Suprapubic skin (tissue), 4 donors: ENCODE measurements at regions not wholly inside any gene's neighbourhood (a gene's known extent, or its start where the extent isn't known, plus 50 kb on each side); places are given as distances from the start of the nearest gene placed in this dataset.
A peak's percentile ranks its signal among the peaks of the same experiment; 100 is the strongest.

Experiments used
- DNase-seq, 2 donors: peaks; one replicate each; pipeline ENCODE4 v3.0.0-alpha.2; 2019; ENCODE audit warnings: low spot score in 2 of 2
- H3K27ac ChIP-seq: fragments of 200-600 bp; sonication (generic); one replicate; pipeline ENCODE4 v1.5.1; 2019
- H3K27me3 ChIP-seq: fragments of 200-600 bp; sonication (generic); one replicate; pipeline ENCODE4 v1.5.1; 2019
- H3K36me3 ChIP-seq: fragments of 200-600 bp; sonication (generic); one replicate; pipeline ENCODE4 v1.5.1; 2019
- H3K4me1 ChIP-seq: fragments of 200-600 bp; sonication (generic); one replicate; pipeline ENCODE4 v1.5.1; 2019
- H3K4me3 ChIP-seq: fragments of 200-600 bp; sonication (generic); one replicate; pipeline ENCODE4 v1.5.1; 2019; ENCODE audit warnings: mild to moderate bottlenecking
- H3K9me3 ChIP-seq: fragments of 200-600 bp; sonication (generic); one replicate; pipeline ENCODE4 v1.5.1; 2019
- EP300 ChIP-seq: sonication (generic); formaldehyde crosslinking; IDR thresholded peaks from one replicate; pipeline ENCODE4 v1.6.1; 2017; ENCODE audit warnings: antibody characterized with exemption
- POLR2A ChIP-seq, 2 donors: fragments of 450-650 bp; IDR thresholded peaks; one replicate each; pipeline ENCODE4 v1.6.1; 2017; ENCODE audit warnings: antibody characterized with exemption in 2 of 2, mild to moderate bottlenecking in 2 of 2, moderate library complexity in 2 of 2
- POLR2AphosphoS5 ChIP-seq, 3 donors: sonication (generic); formaldehyde crosslinking; IDR thresholded peaks; one replicate each; pipeline ENCODE4 v1.6.1; 2017; ENCODE audit warnings: antibody characterized with exemption in 3 of 3
- WGBS: methylation state at CpG from one replicate; pipeline ENCODE4 v1.1.5; 2018; 5-methylcytosine and 5-hydroxymethylcytosine counted together
- TF ChIP-seq, protein P1 (sequence below), 2 donors: fragments of 200-600 bp in 1 of 2; fragments of 450-650 bp in 1 of 2; sonication (generic) in 1 of 2; IDR thresholded peaks; one replicate each; pipeline ENCODE4 v1.5.1; 2016 to 2019; ENCODE audit warnings: antibody characterized with exemption in 2 of 2, mild to moderate bottlenecking in 1 of 2, moderate library complexity in 1 of 2

DNA sequence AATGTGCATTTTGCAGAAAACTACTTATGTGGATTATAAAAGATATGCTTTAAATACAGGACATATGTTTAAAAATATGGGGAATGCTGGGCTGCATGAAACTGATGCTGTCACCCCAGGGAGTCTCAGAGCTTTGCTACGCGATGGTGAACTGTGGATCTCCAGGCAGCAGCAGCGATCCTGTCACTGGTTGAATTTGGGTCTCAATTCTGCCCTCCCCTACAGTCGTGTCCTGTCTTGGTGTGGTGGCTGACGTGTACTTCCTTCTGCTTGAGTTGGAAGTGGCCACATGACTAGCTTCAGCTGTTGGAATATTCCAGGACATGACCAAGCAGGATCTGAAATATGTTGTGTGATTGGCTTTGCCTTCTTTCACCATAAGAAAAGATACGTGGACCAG, 222.9 kb upstream of the AJAP1 start:
- Histone ChIP-seq H3K4me3 (no peak overlapping the region), H3K4me1 (no peaks in the 10 kb centered on the region), H3K36me3 (no peaks in the 10 kb centered on the region), H3K27ac (no peak overlapping the region), H3K9me3 (no peaks in the 10 kb centered on the region), H3K27me3 (no peaks in the 10 kb centered on the region)
- TF ChIP-seq POLR2AphosphoS5 (IDR thresholded peaks at IDR 0.05): no peak
- TF ChIP-seq, protein P1, sequence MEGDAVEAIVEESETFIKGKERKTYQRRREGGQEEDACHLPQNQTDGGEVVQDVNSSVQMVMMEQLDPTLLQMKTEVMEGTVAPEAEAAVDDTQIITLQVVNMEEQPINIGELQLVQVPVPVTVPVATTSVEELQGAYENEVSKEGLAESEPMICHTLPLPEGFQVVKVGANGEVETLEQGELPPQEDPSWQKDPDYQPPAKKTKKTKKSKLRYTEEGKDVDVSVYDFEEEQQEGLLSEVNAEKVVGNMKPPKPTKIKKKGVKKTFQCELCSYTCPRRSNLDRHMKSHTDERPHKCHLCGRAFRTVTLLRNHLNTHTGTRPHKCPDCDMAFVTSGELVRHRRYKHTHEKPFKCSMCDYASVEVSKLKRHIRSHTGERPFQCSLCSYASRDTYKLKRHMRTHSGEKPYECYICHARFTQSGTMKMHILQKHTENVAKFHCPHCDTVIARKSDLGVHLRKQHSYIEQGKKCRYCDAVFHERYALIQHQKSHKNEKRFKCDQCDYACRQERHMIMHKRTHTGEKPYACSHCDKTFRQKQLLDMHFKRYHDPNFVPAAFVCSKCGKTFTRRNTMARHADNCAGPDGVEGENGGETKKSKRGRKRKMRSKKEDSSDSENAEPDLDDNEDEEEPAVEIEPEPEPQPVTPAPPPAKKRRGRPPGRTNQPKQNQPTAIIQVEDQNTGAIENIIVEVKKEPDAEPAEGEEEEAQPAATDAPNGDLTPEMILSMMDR (IDR thresholded peaks at IDR 0.05): no peak
- TF ChIP-seq EP300: no peak
- TF ChIP-seq POLR2A (IDR thresholded peaks at IDR 0.05): no peak
- whole genome bisulfite sequencing: 66% methylated on average over 6 of the region's 6 CpGs
- peak in 1 of 2 donors; percentile 18 for DNase-seq

DNA sequence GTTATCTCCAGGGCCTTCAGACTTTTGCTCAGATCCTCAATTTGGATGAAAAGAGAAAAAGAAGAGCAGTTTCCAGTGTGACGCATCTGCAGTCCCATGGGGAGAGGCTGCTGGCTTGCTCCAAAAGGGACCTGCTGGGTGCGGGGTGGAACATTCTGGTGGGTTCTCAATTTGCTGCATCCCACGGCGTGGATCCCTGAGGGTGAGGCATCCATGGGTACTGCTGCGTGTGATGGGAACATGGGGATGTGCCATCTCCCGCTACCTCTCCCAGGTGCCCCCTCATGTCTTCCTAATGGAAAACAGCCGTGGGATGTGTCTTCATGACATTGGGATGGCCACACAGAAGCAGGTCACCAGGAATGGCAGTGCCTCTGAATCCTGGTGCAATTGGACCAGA, 221.3 kb upstream of the AJAP1 start:
- H3K4me3 ChIP-seq: no peak overlapping the region
- no peaks in the 10 kb centered on the region for H3K9me3 ChIP-seq
- H3K36me3 ChIP-seq: no peaks in the 10 kb centered on the region
- TF ChIP-seq POLR2A (IDR thresholded peaks at IDR 0.05) (no peak), POLR2AphosphoS5 (IDR thresholded peaks at IDR 0.05) (no peak), EP300 (no peak)
- TF ChIP-seq, protein P1 (IDR thresholded peaks at IDR 0.05): no peak
- H3K27ac ChIP-seq: no peak overlapping the region
- H3K4me1 ChIP-seq: no peaks in the 10 kb centered on the region
- 88% methylated on average over 6 of the region's 7 CpGs for WGBS
- peak in 1 of 2 donors; percentile 56 for DNase-seq
- peaks cover under 1% of the 10 kb centered on the region for H3K27me3 ChIP-seq

DNA sequence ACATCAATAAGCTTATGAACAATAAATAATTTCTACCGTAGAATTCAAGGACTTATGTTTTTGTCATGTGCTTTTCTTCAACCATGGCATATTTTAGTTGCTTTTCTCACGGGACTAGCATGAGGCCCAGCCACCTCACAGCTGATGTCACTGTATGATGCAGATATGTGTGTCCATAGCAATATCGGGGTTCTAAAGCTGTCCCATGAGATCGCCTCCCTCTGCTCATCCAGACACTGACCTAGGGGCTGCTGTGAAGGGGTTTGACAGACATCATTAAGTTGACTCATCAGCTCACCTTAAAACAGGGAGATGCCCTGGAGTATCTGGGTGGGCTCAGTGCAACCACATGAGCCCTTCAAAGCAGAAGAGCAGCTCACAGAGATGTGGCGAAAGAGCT, 210.3 kb upstream of the AJAP1 start:
- WGBS: 84% methylated on average over 5 of the region's 5 CpGs
- no peaks in the 10 kb centered on the region for H3K9me3 ChIP-seq
- no peak overlapping the region for H3K27ac ChIP-seq
- no peak overlapping the region for H3K4me3 ChIP-seq
- no peaks in the 10 kb centered on the region for H3K4me1 ChIP-seq
- no peaks in the 10 kb centered on the region for H3K36me3 ChIP-seq
- DNase-seq: no peak
- TF ChIP-seq, protein P1 (IDR thresholded peaks at IDR 0.05): no peak
- H3K27me3 ChIP-seq: peaks cover 27% of the 10 kb centered on the region

DNA sequence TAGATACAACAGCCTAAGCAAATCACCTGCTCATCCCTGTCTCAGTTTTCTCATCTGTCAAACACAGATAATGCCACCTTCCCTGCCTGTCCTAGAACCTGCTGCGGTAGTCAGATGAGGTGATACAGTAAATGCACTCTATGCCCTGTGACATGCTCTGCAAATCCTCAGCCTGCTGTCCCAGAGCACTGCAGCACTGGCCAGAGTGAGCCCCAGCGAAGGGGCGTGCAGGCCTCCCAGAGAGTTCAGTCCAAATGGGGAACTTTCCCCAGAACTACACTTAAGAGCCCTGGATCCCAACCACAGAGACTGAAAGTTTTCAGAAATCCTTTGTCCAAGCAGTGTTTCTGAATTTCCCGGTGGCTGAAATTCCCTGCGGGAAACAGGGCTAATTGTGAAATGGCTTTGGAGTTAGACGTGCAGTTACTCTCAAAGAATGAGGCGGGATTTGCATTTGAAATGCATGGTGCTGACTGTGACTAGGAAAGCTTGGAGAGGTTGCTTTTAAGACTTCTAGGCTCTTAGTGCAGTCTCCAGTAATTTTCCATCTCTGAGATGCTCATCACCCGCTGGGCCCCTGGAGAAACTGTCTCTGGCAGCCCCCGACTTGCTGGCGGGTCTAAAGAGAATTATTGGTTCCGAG, 206.5 kb upstream of the AJAP1 start:
- Histone ChIP-seq H3K27me3 (peaks cover 20% of the 10 kb centered on the region), H3K4me3 (no peak overlapping the region), H3K4me1 (no peaks in the 10 kb centered on the region), H3K27ac (no peak overlapping the region), H3K9me3 (no peaks in the 10 kb centered on the region), H3K36me3 (no peaks in the 10 kb centered on the region)
- WGBS: 58% methylated on average over 9 of the region's 11 CpGs
- DNase-seq: no peak
- TF ChIP-seq POLR2AphosphoS5 (IDR thresholded peaks at IDR 0.05) (no peak), POLR2A (IDR thresholded peaks at IDR 0.05) (no peak), EP300 (no peak)
- TF ChIP-seq, protein P1 (IDR thresholded peaks at IDR 0.05): no peak

DNA sequence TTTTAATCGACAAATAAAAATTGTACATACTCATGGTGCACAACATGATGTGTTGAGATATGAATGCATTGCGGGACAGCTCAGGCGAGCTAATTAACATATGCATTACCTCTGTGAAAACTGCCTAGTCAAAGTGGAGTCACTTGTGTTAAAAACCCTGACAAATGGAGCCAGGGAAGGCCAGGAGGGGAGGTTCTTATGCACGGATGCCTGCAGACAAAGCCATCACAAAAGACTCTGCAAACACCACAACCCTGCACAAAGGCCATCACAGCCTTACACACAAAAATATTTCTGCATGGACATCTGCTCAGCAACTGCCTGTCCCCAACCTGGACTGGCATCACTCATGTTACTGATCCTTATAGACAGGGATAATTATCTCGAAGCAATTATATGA, 204.4 kb upstream of the AJAP1 start:
- Histone ChIP-seq H3K27me3 (peaks cover 15% of the 10 kb centered on the region), H3K9me3 (no peaks in the 10 kb centered on the region), H3K4me3 (no peak overlapping the region), H3K27ac (no peak overlapping the region), H3K36me3 (no peaks in the 10 kb centered on the region), H3K4me1 (no peaks in the 10 kb centered on the region)
- TF ChIP-seq EP300: no peak
- TF ChIP-seq POLR2AphosphoS5 (IDR thresholded peaks at IDR 0.05): no peak
- TF ChIP-seq POLR2A (IDR thresholded peaks at IDR 0.05): no peak
- TF ChIP-seq, protein P1 (IDR thresholded peaks at IDR 0.05): no peak
- 81% methylated on average over 5 of the region's 5 CpGs for WGBS
- DNase-seq: no peak
